ENCODE measurements at regions not wholly inside any gene's neighbourhood (a gene's known extent, or its start where the extent isn't known, plus 50 kb on each side); places are given as distances from the start of the nearest gene placed in this dataset.

- no peak overlapping the region for H2AFZ ChIP-seq (ENCODE audit: insufficient read depth, low read depth, low read length, poor library complexity, severe bottlenecking)
- H3K4me3 ChIP-seq (ENCODE audit: control extremely low read depth in 1 of 5, extremely low read depth in 1 of 5, insufficient read depth in 1 of 5, low read depth in 2 of 5, low read length in 4 of 5) = no peak overlapping the region
- H3K79me2 ChIP-seq (ENCODE audit: control insufficient read depth, insufficient read depth, low read length) = no peaks in the 10 kb centered on the region
- POLR2A ChIA-PET = no interaction called here
- no peaks in the 10 kb centered on the region for H3K9me3 ChIP-seq (ENCODE audit: control extremely low read depth in 1 of 3, control insufficient read depth in 2 of 3, insufficient read depth in 1 of 3, low read length in 2 of 3)
- H3K4me1 Mint-ChIP-seq = no peaks in the 10 kb centered on the region
- H3K9ac ChIP-seq (ENCODE audit: low read length) = no peak overlapping the region
- H3K27ac ChIP-seq (ENCODE audit: low read length in 2 of 2) = no peak overlapping the region
- H3K4me1 ChIP-seq (ENCODE audit: control insufficient read depth in 2 of 2, insufficient read depth in 2 of 2, low read length in 2 of 2) = no peaks in the 10 kb centered on the region
- intact Hi-C loops (cut with micrococcal nuclease) = no loop called here
- no peak for ATAC-seq (ENCODE audit: low read depth)
- DNase-seq = no peak
- TF ChIP-seq EZH2 (IDR thresholded peaks at IDR 0.05; ENCODE audit: borderline replicate concordance, insufficient read depth, low read depth, low read length, poor library complexity, severe bottlenecking) (no peak), CTCF (IDR thresholded peaks at IDR 0.05) (no peak)
- no peaks in the 10 kb centered on the region for H3K36me3 ChIP-seq (replicated peaks in 1 of 2; ENCODE audit: control extremely low read depth in 1 of 2, control insufficient read depth in 1 of 2, extremely low read depth in 1 of 2, insufficient read depth in 2 of 2, low read length in 1 of 2)
- no peaks in the 10 kb centered on the region for H4K20me1 ChIP-seq (ENCODE audit: control insufficient read depth, insufficient read depth, low read length, poor library complexity, severe bottlenecking)
- CTCF ChIA-PET = no interaction called here
- no peak overlapping the region for H3K4me2 ChIP-seq (replicated peaks; ENCODE audit: low read depth, low read length, poor library complexity, severe bottlenecking)
- H3K27ac Mint-ChIP-seq = no peak overlapping the region
- no peaks in the 10 kb centered on the region for H3K27me3 Mint-ChIP-seq
- no peaks in the 10 kb centered on the region for H3K27me3 ChIP-seq (replicated peaks in 1 of 4; ENCODE audit: control extremely low read depth in 1 of 4, control insufficient read depth in 3 of 4, insufficient read depth in 4 of 4, low read length in 3 of 4)
- H3K9me3 Mint-ChIP-seq (ENCODE audit: insufficient read depth) = peaks cover 7% of the 10 kb centered on the region
- no peak overlapping the region for H3K4me3 Mint-ChIP-seq
Measured at GRCh38 chr14:43621282-43621681, 885.8 kb downstream of the FSCB start.

- H3K4me3 Mint-ChIP-seq = no peak overlapping the region
- no peaks in the 10 kb centered on the region for H3K4me1 Mint-ChIP-seq
- Histone ChIP-seq H3K4me1 (ENCODE audit: control insufficient read depth in 2 of 2, insufficient read depth in 2 of 2, low read length in 2 of 2) (no peaks in the 10 kb centered on the region), H3K27me3 (replicated peaks in 1 of 4; ENCODE audit: control extremely low read depth in 1 of 4, control insufficient read depth in 3 of 4, insufficient read depth in 4 of 4, low read length in 3 of 4) (no peaks in the 10 kb centered on the region), H3K4me3 (ENCODE audit: control extremely low read depth in 1 of 5, extremely low read depth in 1 of 5, insufficient read depth in 1 of 5, low read depth in 2 of 5, low read length in 4 of 5) (no peak overlapping the region), H3K9me3 (ENCODE audit: control extremely low read depth in 1 of 3, control insufficient read depth in 2 of 3, insufficient read depth in 1 of 3, low read length in 2 of 3) (peaks cover 0 to 1% (median 0%) of the 10 kb centered on the region in 3 donors), H3K79me2 (ENCODE audit: control insufficient read depth, insufficient read depth, low read length) (no peaks in the 10 kb centered on the region), H2AFZ (ENCODE audit: insufficient read depth, low read depth, low read length, poor library complexity, severe bottlenecking) (no peak overlapping the region), H3K9ac (ENCODE audit: low read length) (no peak overlapping the region), H3K27ac (ENCODE audit: low read length in 2 of 2) (no peak overlapping the region), H3K4me2 (replicated peaks; ENCODE audit: low read depth, low read length, poor library complexity, severe bottlenecking) (no peak overlapping the region), H4K20me1 (ENCODE audit: control insufficient read depth, insufficient read depth, low read length, poor library complexity, severe bottlenecking) (no peaks in the 10 kb centered on the region), H3K36me3 (replicated peaks in 1 of 2; ENCODE audit: control extremely low read depth in 1 of 2, control insufficient read depth in 1 of 2, extremely low read depth in 1 of 2, insufficient read depth in 2 of 2, low read length in 1 of 2) (no peaks in the 10 kb centered on the region)
- DNase-seq (no peak), ATAC-seq (ENCODE audit: low read depth) (no peak)
- CTCF ChIA-PET = no interaction called here
- no peaks in the 10 kb centered on the region for H3K9me3 Mint-ChIP-seq (ENCODE audit: insufficient read depth)
- no peak overlapping the region for H3K27ac Mint-ChIP-seq
- 7% methylated on average over 2 of the region's 2 CpGs for WGBS (ENCODE audit: insufficient coverage)
- intact Hi-C loops (cut with micrococcal nuclease) = no loop called here
- no peaks in the 10 kb centered on the region for H3K27me3 Mint-ChIP-seq
- TF ChIP-seq EZH2 (IDR thresholded peaks at IDR 0.05; ENCODE audit: borderline replicate concordance, insufficient read depth, low read depth, low read length, poor library complexity, severe bottlenecking) = no peak
- TF ChIP-seq CTCF (IDR thresholded peaks at IDR 0.05) = no peak
- POLR2A ChIA-PET = no interaction called here
Measured at GRCh38 chr14:43595096-43595772, 911.8 kb downstream of the FSCB start.

Measured in B cell (primary cell).